Liver (tissue), 6 donors: ENCODE measurements at regions not wholly inside any gene's neighbourhood (a gene's known extent, or its start where the extent isn't known, plus 50 kb on each side); places are given as distances from the start of the nearest gene placed in this dataset.
"Not testable (repeated sequence)": the region's sequence is repeated elsewhere in the genome, so short reads cannot be mapped to it uniquely, and the experiment has no call there.

ENCODE experiments used
- DNase-seq: peaks from one replicate; pipeline ENCODE4 v3.0.0-alpha.2; 2017; ENCODE audit warnings: low spot score
- H3K27ac ChIP-seq, 2 donors: one replicate each; pipeline ENCODE4 v1.7.0; 2013; ENCODE audit warnings: inconsistent platforms in 2 of 2, low read length in 2 of 2, control low read depth in 1 of 2, low read depth in 1 of 2, mild to moderate bottlenecking in 1 of 2
- H3K27me3 ChIP-seq, 4 donors: one replicate each; pipeline versions ENCODE4 v1.6.1 to v1.7.0; 2013; ENCODE audit warnings: low read length in 3 of 4, inconsistent platforms in 1 of 4, mild to moderate bottlenecking in 1 of 4, moderate library complexity in 1 of 4; ENCODE audit not compliant: control insufficient read depth in 4 of 4, insufficient read depth in 4 of 4
- H3K36me3 ChIP-seq, 4 donors: one replicate each; pipeline versions ENCODE4 v1.6.1 to v1.7.0; 2013; ENCODE audit warnings: low read length in 3 of 4, mild to moderate bottlenecking in 3 of 4, low read depth in 1 of 4, moderate library complexity in 1 of 4; ENCODE audit not compliant: control insufficient read depth in 4 of 4, insufficient read depth in 3 of 4
- H3K4me1 ChIP-seq, 4 donors: one replicate each; pipeline versions ENCODE4 v1.6.1 to v1.7.0; 2013; ENCODE audit warnings: low read length in 3 of 4, mild to moderate bottlenecking in 3 of 4, moderate library complexity in 1 of 4; ENCODE audit not compliant: control insufficient read depth in 4 of 4, insufficient read depth in 4 of 4
- H3K4me3 ChIP-seq, 3 donors: one replicate each; pipeline versions ENCODE4 v1.6.1 to v1.7.0; 2013; ENCODE audit warnings: low read length in 3 of 3, control low read depth in 1 of 3, low read depth in 1 of 3, mild to moderate bottlenecking in 1 of 3
- H3K9ac ChIP-seq, 2 donors: one replicate each; pipeline ENCODE4 v1.7.0; 2013; ENCODE audit warnings: low read length in 2 of 2, mild to moderate bottlenecking in 2 of 2, moderate library complexity in 2 of 2, control low read depth in 1 of 2, low read depth in 1 of 2
- H3K9me3 ChIP-seq, 4 donors: one replicate each; pipeline versions ENCODE4 v1.6.1 to v1.7.0; 2013; ENCODE audit warnings: low read length in 3 of 4; ENCODE audit not compliant: control insufficient read depth in 4 of 4
- WGBS: extraction: QIAGEN DNeasy Blood & Tissue Kit; methylation state at CpG from one replicate; pipeline ENCODE4 v1.1.7; 2013; 5-methylcytosine and 5-hydroxymethylcytosine counted together
- donor health status: healthy.
- donor health status: healthy.
- donor health status: healthy.

- not testable (repeated sequence) for H3K36me3 ChIP-seq, H3K27me3 ChIP-seq, H3K4me1 ChIP-seq, DNase-seq, H3K27ac ChIP-seq, H3K9ac ChIP-seq, H3K4me3 ChIP-seq, H3K9me3 ChIP-seq
- WGBS: 75% methylated on average over 3 of the region's 4 CpGs
Measured at GRCh38 chr1:143862722-143863121, 109.1 kb downstream of the FAM72C start.

- no CpG with 5 or more reads among the region's 1 CpG for WGBS
- H3K27ac ChIP-seq, H3K27me3 ChIP-seq, H3K9me3 ChIP-seq, H3K4me1 ChIP-seq, DNase-seq, H3K9ac ChIP-seq, H3K36me3 ChIP-seq, H3K4me3 ChIP-seq: not testable (repeated sequence)
Measured at GRCh38 chr1:143861306-143861705, 110.5 kb downstream of the FAM72C start.

- H3K9ac ChIP-seq, H3K4me1 ChIP-seq, H3K4me3 ChIP-seq, H3K9me3 ChIP-seq, H3K36me3 ChIP-seq, H3K27ac ChIP-seq, H3K27me3 ChIP-seq, DNase-seq: not testable (repeated sequence)
- WGBS: no CpG with 5 or more reads among the region's 1 CpG
Measured at GRCh38 chr1:143855867-143856266, 115.9 kb downstream of the FAM72C start.

GRCh38 chr1:143854069-143854468 is 117.7 kb downstream of the FAM72C start:
- 85% methylated on average over 1 of the region's 2 CpGs for WGBS
- DNase-seq, H3K4me3 ChIP-seq, H3K9me3 ChIP-seq, H3K9ac ChIP-seq, H3K27ac ChIP-seq, H3K27me3 ChIP-seq, H3K4me1 ChIP-seq, H3K36me3 ChIP-seq: not testable (repeated sequence)

- 89% methylated on average over 2 of the region's 2 CpGs for WGBS
- not testable (repeated sequence) for H3K9ac ChIP-seq, H3K36me3 ChIP-seq, H3K4me1 ChIP-seq, H3K27me3 ChIP-seq, H3K4me3 ChIP-seq, DNase-seq, H3K9me3 ChIP-seq, H3K27ac ChIP-seq
Measured at GRCh38 chr1:143850637-143851036, 121.1 kb downstream of the FAM72C start.

- not testable (repeated sequence) for H3K27ac ChIP-seq, H3K4me3 ChIP-seq, H3K9me3 ChIP-seq, H3K4me1 ChIP-seq, DNase-seq, H3K27me3 ChIP-seq, H3K36me3 ChIP-seq, H3K9ac ChIP-seq
Measured at GRCh38 chr1:143848859-143849258, 122.9 kb downstream of the FAM72C start.

GRCh38 chr1:143845193-143845592 is 126.6 kb downstream of the FAM72C start:
- WGBS: 43% methylated on average over 1 of the region's 1 CpG
- not testable (repeated sequence) for H3K9ac ChIP-seq, H3K27me3 ChIP-seq, H3K9me3 ChIP-seq, DNase-seq, H3K4me1 ChIP-seq, H3K36me3 ChIP-seq, H3K27ac ChIP-seq, H3K4me3 ChIP-seq

GRCh38 chr1:143842058-143842457 is 129.7 kb downstream of the FAM72C start:
- H3K27ac ChIP-seq, H3K36me3 ChIP-seq, DNase-seq, H3K4me1 ChIP-seq, H3K9ac ChIP-seq, H3K4me3 ChIP-seq, H3K27me3 ChIP-seq, H3K9me3 ChIP-seq: not testable (repeated sequence)
- 12% methylated on average over 1 of the region's 2 CpGs for WGBS

GRCh38 chr1:143839182-143839581 is 132.6 kb downstream of the FAM72C start:
- not testable (repeated sequence) for H3K27ac ChIP-seq, H3K36me3 ChIP-seq, H3K27me3 ChIP-seq, DNase-seq, H3K9ac ChIP-seq, H3K4me3 ChIP-seq, H3K9me3 ChIP-seq, H3K4me1 ChIP-seq
- 12% methylated on average over 5 of the region's 32 CpGs for WGBS
